ENCODE measurements at regions not wholly inside any gene's neighbourhood (a gene's known extent, or its start where the extent isn't known, plus 50 kb on each side); places are given as distances from the start of the nearest gene placed in this dataset.

DNA sequence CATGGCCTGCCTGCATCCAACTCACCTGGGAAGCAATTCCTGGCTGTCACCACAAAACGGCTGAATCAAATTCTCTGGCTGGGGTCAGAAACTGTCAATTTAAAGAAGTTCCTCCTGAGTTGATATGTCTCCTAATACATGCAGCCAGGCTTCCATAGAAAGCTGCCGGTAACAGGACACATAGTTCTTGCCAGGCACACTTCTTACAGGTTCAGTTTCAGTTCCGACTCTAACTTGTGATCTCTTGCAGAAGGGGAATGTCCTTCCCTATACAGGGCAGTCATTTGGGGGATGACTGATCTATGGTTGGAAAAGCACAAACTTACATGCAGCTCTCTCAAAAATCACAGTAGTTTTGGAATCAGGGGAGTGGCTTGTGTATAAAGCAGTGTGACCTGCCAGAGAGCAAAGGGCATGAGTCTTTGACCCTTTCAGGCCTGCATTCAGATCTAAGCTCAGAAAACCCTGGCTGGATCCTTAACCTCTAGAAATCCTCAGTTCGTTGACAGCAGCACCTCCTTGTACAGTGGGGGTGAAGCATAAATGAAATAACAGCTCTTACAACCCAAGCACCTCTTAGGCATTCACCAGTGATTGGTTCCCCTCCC lies 195.6 kb downstream of the SCP2D1 start:
- TF ChIP-seq, protein P1, sequence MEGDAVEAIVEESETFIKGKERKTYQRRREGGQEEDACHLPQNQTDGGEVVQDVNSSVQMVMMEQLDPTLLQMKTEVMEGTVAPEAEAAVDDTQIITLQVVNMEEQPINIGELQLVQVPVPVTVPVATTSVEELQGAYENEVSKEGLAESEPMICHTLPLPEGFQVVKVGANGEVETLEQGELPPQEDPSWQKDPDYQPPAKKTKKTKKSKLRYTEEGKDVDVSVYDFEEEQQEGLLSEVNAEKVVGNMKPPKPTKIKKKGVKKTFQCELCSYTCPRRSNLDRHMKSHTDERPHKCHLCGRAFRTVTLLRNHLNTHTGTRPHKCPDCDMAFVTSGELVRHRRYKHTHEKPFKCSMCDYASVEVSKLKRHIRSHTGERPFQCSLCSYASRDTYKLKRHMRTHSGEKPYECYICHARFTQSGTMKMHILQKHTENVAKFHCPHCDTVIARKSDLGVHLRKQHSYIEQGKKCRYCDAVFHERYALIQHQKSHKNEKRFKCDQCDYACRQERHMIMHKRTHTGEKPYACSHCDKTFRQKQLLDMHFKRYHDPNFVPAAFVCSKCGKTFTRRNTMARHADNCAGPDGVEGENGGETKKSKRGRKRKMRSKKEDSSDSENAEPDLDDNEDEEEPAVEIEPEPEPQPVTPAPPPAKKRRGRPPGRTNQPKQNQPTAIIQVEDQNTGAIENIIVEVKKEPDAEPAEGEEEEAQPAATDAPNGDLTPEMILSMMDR (optimal IDR thresholded peaks at IDR 0.05 in 1 of 3, IDR thresholded peaks at IDR 0.05 in 1 of 3, conservative IDR thresholded peaks at IDR 0.05 in 1 of 3; ENCODE audit: extremely low read depth in 1 of 3, insufficient read depth in 2 of 3, low read length in 3 of 3) = no peak
- no peak for TF ChIP-seq EZH2 (IDR thresholded peaks at IDR 0.05; ENCODE audit: low read length)
